ENCODE measurements at regions not wholly inside any gene's neighbourhood (a gene's known extent, or its start where the extent isn't known, plus 50 kb on each side); places are given as distances from the start of the nearest gene placed in this dataset.

GRCh38 chr7:109996927-109997326 is 1094.0 kb upstream of the LRRN3 start:
- no peaks in the 10 kb centered on the region for H3K4me1 ChIP-seq
- intact Hi-C loops (cut with DNase I) = no loop called here
- no peak for DNase-seq (ENCODE audit: low spot score in 2 of 2)
- H3K27me3 ChIP-seq = no peaks in the 10 kb centered on the region
- TF ChIP-seq, protein P1, sequence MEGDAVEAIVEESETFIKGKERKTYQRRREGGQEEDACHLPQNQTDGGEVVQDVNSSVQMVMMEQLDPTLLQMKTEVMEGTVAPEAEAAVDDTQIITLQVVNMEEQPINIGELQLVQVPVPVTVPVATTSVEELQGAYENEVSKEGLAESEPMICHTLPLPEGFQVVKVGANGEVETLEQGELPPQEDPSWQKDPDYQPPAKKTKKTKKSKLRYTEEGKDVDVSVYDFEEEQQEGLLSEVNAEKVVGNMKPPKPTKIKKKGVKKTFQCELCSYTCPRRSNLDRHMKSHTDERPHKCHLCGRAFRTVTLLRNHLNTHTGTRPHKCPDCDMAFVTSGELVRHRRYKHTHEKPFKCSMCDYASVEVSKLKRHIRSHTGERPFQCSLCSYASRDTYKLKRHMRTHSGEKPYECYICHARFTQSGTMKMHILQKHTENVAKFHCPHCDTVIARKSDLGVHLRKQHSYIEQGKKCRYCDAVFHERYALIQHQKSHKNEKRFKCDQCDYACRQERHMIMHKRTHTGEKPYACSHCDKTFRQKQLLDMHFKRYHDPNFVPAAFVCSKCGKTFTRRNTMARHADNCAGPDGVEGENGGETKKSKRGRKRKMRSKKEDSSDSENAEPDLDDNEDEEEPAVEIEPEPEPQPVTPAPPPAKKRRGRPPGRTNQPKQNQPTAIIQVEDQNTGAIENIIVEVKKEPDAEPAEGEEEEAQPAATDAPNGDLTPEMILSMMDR (IDR thresholded peaks at IDR 0.05) = no peak
- H3K36me3 ChIP-seq = no peaks in the 10 kb centered on the region
- H3K9me3 ChIP-seq = no peaks in the 10 kb centered on the region
- no peak overlapping the region for H3K27ac ChIP-seq
- H3K4me3 ChIP-seq = no peak overlapping the region

GRCh38 chr7:109997837-109998236 is 1093.1 kb upstream of the LRRN3 start:
- Histone ChIP-seq H3K4me1 (no peaks in the 10 kb centered on the region), H3K4me3 (no peak overlapping the region), H3K27me3 (no peaks in the 10 kb centered on the region), H3K27ac (no peak overlapping the region), H3K9me3 (no peaks in the 10 kb centered on the region), H3K36me3 (no peaks in the 10 kb centered on the region)
- intact Hi-C loops (cut with DNase I) = no loop called here
- TF ChIP-seq, protein P1 (IDR thresholded peaks at IDR 0.05) = no peak
- DNase-seq (ENCODE audit: low spot score in 2 of 2) = no peak

DNA sequence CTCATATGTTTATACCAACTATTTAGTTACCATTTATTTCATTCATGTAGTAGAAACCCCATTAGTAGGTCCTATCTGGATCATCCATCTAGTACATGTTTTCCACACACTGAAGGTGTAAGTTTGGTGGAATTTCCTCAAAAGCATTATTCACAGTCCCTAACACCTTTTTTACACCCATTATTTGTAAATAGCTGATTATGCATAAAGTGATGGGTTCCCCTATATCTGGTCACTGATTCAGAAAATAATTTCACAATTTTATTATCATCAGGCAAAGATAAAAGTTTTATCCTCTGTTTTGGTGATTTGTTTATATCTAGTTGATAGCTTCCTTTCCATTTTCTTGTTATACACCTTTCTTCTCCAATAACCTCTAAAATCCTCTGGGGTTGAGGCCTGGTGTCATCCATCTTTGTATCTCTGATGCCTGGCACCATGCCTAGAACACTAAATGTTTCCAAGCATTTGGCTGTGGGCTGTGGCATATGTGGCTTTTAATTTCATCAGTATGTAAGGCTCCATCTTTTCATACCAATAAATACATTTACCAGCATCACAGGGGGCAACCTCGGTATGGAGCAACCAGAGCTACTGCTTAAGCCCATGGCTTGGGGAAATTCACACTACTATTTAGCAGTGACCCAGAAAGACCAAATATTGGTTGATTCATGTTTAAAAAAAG is 1089.5 kb upstream of the LRRN3 start:
- H3K36me3 ChIP-seq = no peaks in the 10 kb centered on the region
- no peak for DNase-seq (ENCODE audit: low spot score in 2 of 2)
- TF ChIP-seq, protein P1 (IDR thresholded peaks at IDR 0.05) = no peak
- H3K4me3 ChIP-seq = no peak overlapping the region
- no peaks in the 10 kb centered on the region for H3K27me3 ChIP-seq
- intact Hi-C loops (cut with DNase I) = no loop called here
- H3K27ac ChIP-seq = no peak overlapping the region
- H3K4me1 ChIP-seq = no peaks in the 10 kb centered on the region
- no peaks in the 10 kb centered on the region for H3K9me3 ChIP-seq

GRCh38 chr7:110003827-110004226 is 1087.1 kb upstream of the LRRN3 start:
- no peaks in the 10 kb centered on the region for H3K27me3 ChIP-seq
- intact Hi-C loops (cut with DNase I) = no loop called here
- H3K27ac ChIP-seq = no peak overlapping the region
- TF ChIP-seq, protein P1 (IDR thresholded peaks at IDR 0.05) = no peak
- DNase-seq (ENCODE audit: low spot score in 2 of 2) = no peak
- H3K4me1 ChIP-seq = no peaks in the 10 kb centered on the region
- no peak overlapping the region for H3K4me3 ChIP-seq
- H3K9me3 ChIP-seq = no peaks in the 10 kb centered on the region
- no peaks in the 10 kb centered on the region for H3K36me3 ChIP-seq

- no peaks in the 10 kb centered on the region for H3K9me3 ChIP-seq
- H3K36me3 ChIP-seq = no peaks in the 10 kb centered on the region
- H3K27ac ChIP-seq = no peak overlapping the region
- no peaks in the 10 kb centered on the region for H3K4me1 ChIP-seq
- no peak overlapping the region for H3K4me3 ChIP-seq
- intact Hi-C loops (cut with DNase I) = no loop called here
- TF ChIP-seq, protein P1 (IDR thresholded peaks at IDR 0.05) = no peak
- DNase-seq (ENCODE audit: low spot score in 2 of 2) = no peak
- H3K27me3 ChIP-seq = no peaks in the 10 kb centered on the region
Measured at GRCh38 chr7:110007320-110008063, 1083.4 kb upstream of the LRRN3 start.

Measured in ascending aorta (tissue), 2 donors.